K562 (cell line): ENCODE measurements at regions not wholly inside any gene's neighbourhood (a gene's known extent, or its start where the extent isn't known, plus 50 kb on each side); places are given as distances from the start of the nearest gene placed in this dataset.

ENCODE experiments used
- CEBPG ChIP-seq, 3 experiments: fragments of 200-800 bp in 1 of 3; sonication (Bioruptor generic) in 1 of 3; sonication (generic) in 1 of 3; formaldehyde crosslinking in 1 of 3; IDR thresholded peaks in 2 of 3; conservative IDR thresholded peaks in 1 of 3; 2 replicates each; pipeline versions ENCODE4 v1.6.1 to v1.8.0; 2016 to 2022; ENCODE audit warnings: missing compliant biosample characterization in 2 of 3, missing genetic modification characterization in 2 of 3, mild to moderate bottlenecking in 1 of 3, missing genetic modification reagents in 1 of 3
- CLOCK ChIP-seq: fragments of 250-450 bp; sonication (Bioruptor Pico); IDR thresholded peaks from 2 replicates; pipeline ENCODE4 v1.4.0; 2020; ENCODE audit warnings: mild to moderate bottlenecking, moderate library complexity, borderline replicate concordance
- ELK1 ChIP-seq: sonication (generic); formaldehyde crosslinking; IDR thresholded peaks from 2 replicates; pipeline ENCODE4 v1.8.1; 2022; ENCODE audit warnings: missing genetic modification reagents
- HDAC3 ChIP-seq: fragments of 450-650 bp; IDR thresholded peaks from 2 replicates; pipeline ENCODE4 v1.6.1; 2018; ENCODE audit warnings: borderline replicate concordance, mild to moderate bottlenecking, moderate library complexity; ENCODE audit not compliant: partially characterized antibody
- KDM1A ChIP-seq, 2 experiments: fragments of 450-650 bp; IDR thresholded peaks; 2 replicates each; pipeline ENCODE4 v1.6.1; 2016; ENCODE audit warnings: mild to moderate bottlenecking in 2 of 2
- KLF16 ChIP-seq: IDR thresholded peaks from 2 replicates; pipeline ENCODE4 v1.6.1; 2016; ENCODE audit warnings: antibody characterized with exemption
- POLR2AphosphoS5 ChIP-seq: IDR thresholded peaks from 2 replicates; pipeline ENCODE4 v1.6.1; 2011; ENCODE audit warnings: mild to moderate bottlenecking, low read depth, low read length, moderate library complexity; ENCODE audit not compliant: control insufficient read depth, insufficient read depth
- RBBP5 ChIP-seq: fragments of 200-600 bp; sonication (generic); IDR thresholded peaks from 2 replicates; pipeline ENCODE4 v1.6.1; 2012; ENCODE audit warnings: borderline replicate concordance, mild to moderate bottlenecking, low read length, control low read depth, inconsistent platforms; ENCODE audit not compliant: insufficient read depth, poor library complexity, severe bottlenecking
- SLC30A9 ChIP-seq: fragments of 250-450 bp; sonication (Bioruptor Pico); IDR thresholded peaks from 2 replicates; pipeline ENCODE4 v1.8.0; 2022; ENCODE audit warnings: mild to moderate bottlenecking, moderate library complexity
- TCF3 ChIP-seq: sonication (generic); formaldehyde crosslinking; IDR thresholded peaks from 2 replicates; pipeline ENCODE4 v1.4.0; 2020; ENCODE audit warnings: mild to moderate bottlenecking, missing genetic modification reagents
- ZBTB33 ChIP-seq: sonication (generic); formaldehyde crosslinking; IDR thresholded peaks from 2 replicates; pipeline ENCODE4 v1.8.1; 2023; ENCODE audit warnings: mild to moderate bottlenecking, missing genetic modification reagents
- ZBTB8A ChIP-seq: fragments of 450-650 bp; IDR thresholded peaks from 2 replicates; pipeline ENCODE4 v1.6.1; 2018; ENCODE audit warnings: mild to moderate bottlenecking, moderate library complexity; ENCODE audit not compliant: partially characterized antibody
- ZNF347 ChIP-seq: fragments of 450-650 bp; formaldehyde crosslinking; IDR thresholded peaks from 2 replicates; pipeline ENCODE4 v1.4.0; 2020; ENCODE audit warnings: low read depth, mild to moderate bottlenecking, moderate library complexity
- ZNF507 ChIP-seq: conservative IDR thresholded peaks from 2 replicates; pipeline ENCODE4 v1.6.1; 2017; ENCODE audit warnings: missing genetic modification characterization, missing compliant biosample characterization
- TF ChIP-seq, protein P1 (sequence below): sonication (generic); formaldehyde crosslinking; IDR thresholded peaks from 2 replicates; pipeline ENCODE4 v1.8.0; 2022; ENCODE audit warnings: mild to moderate bottlenecking, missing genetic modification reagents

- no peak for TF ChIP-seq RBBP5
- no peak for TF ChIP-seq CEBPG (CRISPR knock-in tag; IDR thresholded peaks at IDR 0.05)
- TF ChIP-seq CEBPG (tag; conservative IDR thresholded peaks at IDR 0.05 in 1 of 2, IDR thresholded peaks at IDR 0.05 in 1 of 2), result no peak
- no peak for TF ChIP-seq ZNF347
- TF ChIP-seq ZBTB8A, result no peak
- TF ChIP-seq TCF3 (CRISPR knock-in tag), result peak; percentile 81
- TF ChIP-seq ZNF507 (tag), result no peak
- TF ChIP-seq KLF16, result peak; percentile 82
- TF ChIP-seq KDM1A (IDR thresholded peaks at IDR 0.05), result peak; percentile 6 to 51; a peak in 1 of 4 replicates
- TF ChIP-seq, protein P1, sequence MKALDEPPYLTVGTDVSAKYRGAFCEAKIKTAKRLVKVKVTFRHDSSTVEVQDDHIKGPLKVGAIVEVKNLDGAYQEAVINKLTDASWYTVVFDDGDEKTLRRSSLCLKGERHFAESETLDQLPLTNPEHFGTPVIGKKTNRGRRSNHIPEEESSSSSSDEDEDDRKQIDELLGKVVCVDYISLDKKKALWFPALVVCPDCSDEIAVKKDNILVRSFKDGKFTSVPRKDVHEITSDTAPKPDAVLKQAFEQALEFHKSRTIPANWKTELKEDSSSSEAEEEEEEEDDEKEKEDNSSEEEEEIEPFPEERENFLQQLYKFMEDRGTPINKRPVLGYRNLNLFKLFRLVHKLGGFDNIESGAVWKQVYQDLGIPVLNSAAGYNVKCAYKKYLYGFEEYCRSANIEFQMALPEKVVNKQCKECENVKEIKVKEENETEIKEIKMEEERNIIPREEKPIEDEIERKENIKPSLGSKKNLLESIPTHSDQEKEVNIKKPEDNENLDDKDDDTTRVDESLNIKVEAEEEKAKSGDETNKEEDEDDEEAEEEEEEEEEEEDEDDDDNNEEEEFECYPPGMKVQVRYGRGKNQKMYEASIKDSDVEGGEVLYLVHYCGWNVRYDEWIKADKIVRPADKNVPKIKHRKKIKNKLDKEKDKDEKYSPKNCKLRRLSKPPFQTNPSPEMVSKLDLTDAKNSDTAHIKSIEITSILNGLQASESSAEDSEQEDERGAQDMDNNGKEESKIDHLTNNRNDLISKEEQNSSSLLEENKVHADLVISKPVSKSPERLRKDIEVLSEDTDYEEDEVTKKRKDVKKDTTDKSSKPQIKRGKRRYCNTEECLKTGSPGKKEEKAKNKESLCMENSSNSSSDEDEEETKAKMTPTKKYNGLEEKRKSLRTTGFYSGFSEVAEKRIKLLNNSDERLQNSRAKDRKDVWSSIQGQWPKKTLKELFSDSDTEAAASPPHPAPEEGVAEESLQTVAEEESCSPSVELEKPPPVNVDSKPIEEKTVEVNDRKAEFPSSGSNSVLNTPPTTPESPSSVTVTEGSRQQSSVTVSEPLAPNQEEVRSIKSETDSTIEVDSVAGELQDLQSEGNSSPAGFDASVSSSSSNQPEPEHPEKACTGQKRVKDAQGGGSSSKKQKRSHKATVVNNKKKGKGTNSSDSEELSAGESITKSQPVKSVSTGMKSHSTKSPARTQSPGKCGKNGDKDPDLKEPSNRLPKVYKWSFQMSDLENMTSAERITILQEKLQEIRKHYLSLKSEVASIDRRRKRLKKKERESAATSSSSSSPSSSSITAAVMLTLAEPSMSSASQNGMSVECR (CRISPR knock-in tag), result no peak
- peak; percentile 29 for TF ChIP-seq HDAC3
- TF ChIP-seq POLR2AphosphoS5, result no peak
- TF ChIP-seq ZBTB33 (CRISPR knock-in tag), result no peak
- no peak for TF ChIP-seq CLOCK (CRISPR knock-in tag)
- TF ChIP-seq SLC30A9 (CRISPR knock-in tag), result no peak
- TF ChIP-seq ELK1, result no peak
These were observed 57.5 kb upstream of the S1PR3 start (continued) for GRCh38 chr9:88933607-88934379.
